Peyer's patch (tissue), 4 donors: ENCODE measurements at regions not wholly inside any gene's neighbourhood (a gene's known extent, or its start where the extent isn't known, plus 50 kb on each side); places are given as distances from the start of the nearest gene placed in this dataset.
"Not testable (repeated sequence)": the region's sequence is repeated elsewhere in the genome, so short reads cannot be mapped to it uniquely, and the experiment has no call there.

Experiments used
- DNase-seq, 3 donors: peaks; one replicate each; pipeline ENCODE4 v3.0.0-alpha.2; 2017 to 2019
- H3K27ac ChIP-seq, 4 donors: fragments of 200-600 bp; sonication (generic); one replicate each; pipeline ENCODE4 v1.5.1; 2016 to 2019
- H3K27me3 ChIP-seq, 2 donors: fragments of 200-600 bp; sonication (generic); one replicate each; pipeline ENCODE4 v1.5.1; 2019
- H3K36me3 ChIP-seq, 3 donors: fragments of 200-600 bp; sonication (generic); one replicate each; pipeline ENCODE4 v1.5.1; 2016 to 2019
- H3K4me1 ChIP-seq, 4 donors: fragments of 200-600 bp; sonication (generic); one replicate each; pipeline ENCODE4 v1.5.1; 2016 to 2019
- H3K4me3 ChIP-seq, 4 donors: fragments of 200-600 bp; sonication (generic); 1 replicate in 3 of 4; 2 replicates in 1 of 4; pipeline ENCODE4 v1.5.1; 2016 to 2019; ENCODE audit warnings: mild to moderate bottlenecking in 1 of 4
- H3K9me3 ChIP-seq, 4 donors: fragments of 200-600 bp; sonication (generic); one replicate each; pipeline ENCODE4 v1.5.1; 2016 to 2019; ENCODE audit warnings: mild to moderate bottlenecking in 1 of 4
- CTCF ChIP-seq, 6 experiments: fragments of 450-650 bp in 4 of 6; fragments of 200-600 bp in 2 of 6; sonication (generic) in 1 of 6; IDR thresholded peaks; one replicate each; pipeline ENCODE4 v1.5.1; 2017 to 2019; ENCODE audit warnings: antibody characterized with exemption in 6 of 6, mild to moderate bottlenecking in 3 of 6, moderate library complexity in 1 of 6
- POLR2A ChIP-seq, 2 donors: fragments of 450-650 bp; IDR thresholded peaks; one replicate each; pipeline ENCODE4 v1.5.1; 2017; ENCODE audit warnings: antibody characterized with exemption in 2 of 2, mild to moderate bottlenecking in 2 of 2, moderate library complexity in 2 of 2

DNA sequence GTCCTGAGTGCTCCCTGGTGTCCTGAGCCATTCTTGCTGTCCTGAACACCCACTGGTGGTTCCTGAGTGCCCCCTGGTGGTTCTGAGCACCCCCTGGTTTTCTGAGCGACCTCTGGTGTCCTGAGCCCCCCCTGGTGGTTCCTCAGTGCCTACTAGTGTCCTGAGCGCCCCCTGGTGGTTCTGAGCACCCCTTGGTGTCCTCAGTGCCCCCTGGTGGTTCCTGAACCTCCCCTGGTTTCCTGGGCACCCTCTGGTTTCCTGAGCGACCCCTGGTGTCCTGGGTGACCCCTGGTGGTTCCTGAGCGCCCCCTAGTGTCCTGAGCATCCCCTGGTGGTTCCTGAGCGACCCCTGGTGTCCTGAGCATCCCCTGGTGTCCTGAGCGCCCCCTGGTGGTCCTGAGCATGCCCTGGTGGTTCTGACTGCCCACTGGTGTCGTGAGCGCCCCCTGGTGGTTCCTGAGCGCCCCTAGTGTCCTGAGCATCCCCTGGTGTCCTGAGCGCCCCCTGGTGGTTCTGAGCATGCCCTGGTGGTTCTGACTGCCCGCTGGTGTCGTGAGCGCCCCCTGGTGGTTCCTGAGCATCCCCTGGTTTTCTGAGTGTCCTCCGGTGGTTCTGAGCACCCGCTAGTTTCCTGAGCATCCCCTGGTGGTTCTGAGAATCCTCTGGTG lies 473.1 kb downstream of the TMEM121 start:
- Histone ChIP-seq H3K36me3 (no peaks in the 10 kb centered on the region), H3K9me3 (no peaks in the 10 kb centered on the region), H3K4me3 (no peak overlapping the region), H3K27ac (no peak overlapping the region), H3K27me3 (no peaks in the 10 kb centered on the region), H3K4me1 (no peaks in the 10 kb centered on the region)
- peak in 2 of 3 donors; percentile 66 to 86 for DNase-seq
- no peak for TF ChIP-seq POLR2A (IDR thresholded peaks at IDR 0.05)
- TF ChIP-seq CTCF (IDR thresholded peaks at IDR 0.05): peak in 3 of 6 experiments; percentile 6 to 56 (median 29)

DNA sequence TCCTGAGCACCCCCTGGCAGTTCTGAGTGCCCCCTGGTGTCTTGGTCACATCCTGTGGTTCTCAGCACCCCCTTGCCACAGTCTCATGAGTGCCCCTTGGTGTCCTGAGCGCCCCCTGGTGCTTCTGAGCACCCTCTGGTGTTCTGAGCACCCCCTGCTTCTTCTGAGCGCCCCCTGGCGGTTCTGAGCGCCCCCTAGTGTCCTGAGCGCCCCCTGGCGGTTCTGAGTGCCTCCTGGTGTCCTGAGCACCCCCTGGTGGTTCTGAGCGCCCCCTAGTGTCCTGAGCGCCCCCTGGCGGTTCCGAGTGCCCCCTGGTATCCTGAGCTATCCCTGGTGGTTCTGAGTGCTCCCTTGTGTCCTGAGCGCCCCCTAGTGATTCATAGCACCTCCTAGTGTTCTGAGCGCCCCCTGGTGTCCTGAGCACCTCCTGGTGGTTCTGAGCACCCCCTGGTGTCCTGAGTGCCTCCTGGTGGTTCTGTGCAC lies 473.7 kb downstream of the TMEM121 start:
- not testable (repeated sequence) for H3K36me3 ChIP-seq, H3K4me1 ChIP-seq, H3K27me3 ChIP-seq, DNase-seq, H3K4me3 ChIP-seq, H3K27ac ChIP-seq, H3K9me3 ChIP-seq
- peak in 1 of 6 experiments; percentile 2 for TF ChIP-seq CTCF (IDR thresholded peaks at IDR 0.05)

GRCh38 chr14:106001277-106001676 lies 474.9 kb downstream of the TMEM121 start:
- H3K9me3 ChIP-seq, H3K4me1 ChIP-seq, H3K36me3 ChIP-seq, H3K4me3 ChIP-seq, H3K27ac ChIP-seq, H3K27me3 ChIP-seq, DNase-seq: not testable (repeated sequence)

- no peaks in the 10 kb centered on the region for H3K9me3 ChIP-seq
- no peak overlapping the region for H3K4me3 ChIP-seq
- no peaks in the 10 kb centered on the region for H3K4me1 ChIP-seq
- H3K27me3 ChIP-seq: no peaks in the 10 kb centered on the region
- no peaks in the 10 kb centered on the region for H3K36me3 ChIP-seq
- TF ChIP-seq POLR2A (IDR thresholded peaks at IDR 0.05): no peak
- no peak for TF ChIP-seq CTCF (IDR thresholded peaks at IDR 0.05)
- DNase-seq: no peak
- H3K27ac ChIP-seq: no peak overlapping the region
These were observed 477.0 kb downstream of the TMEM121 start for GRCh38 chr14:106003351-106003750.

- Histone ChIP-seq H3K4me3 (peak overlapping the region in 1 of 4 donors; percentile 9), H3K27ac (peak overlapping the region in 3 of 4 donors; percentile 70 to 75 (median 73))
- not testable (repeated sequence) for H3K36me3 ChIP-seq, H3K4me1 ChIP-seq, H3K9me3 ChIP-seq, H3K27me3 ChIP-seq
- peak in 2 of 3 donors; percentile 71 to 85 for DNase-seq
- peak in 1 of 2 donors; percentile 21 for TF ChIP-seq POLR2A (IDR thresholded peaks at IDR 0.05)
These were observed 478.8 kb downstream of the TMEM121 start for GRCh38 chr14:106004937-106005795.

- not testable (repeated sequence) for H3K9me3 ChIP-seq, H3K36me3 ChIP-seq, H3K4me3 ChIP-seq, H3K27me3 ChIP-seq, H3K4me1 ChIP-seq
- DNase-seq: peak in 1 of 3 donors; percentile 37
- peak; percentile 34 to 73 (median 52) for TF ChIP-seq CTCF (IDR thresholded peaks at IDR 0.05)
- H3K27ac ChIP-seq: peak overlapping the region in 1 of 4 donors; percentile 17
These were observed 479.7 kb downstream of the TMEM121 start for GRCh38 chr14:106006043-106006442.

DNA sequence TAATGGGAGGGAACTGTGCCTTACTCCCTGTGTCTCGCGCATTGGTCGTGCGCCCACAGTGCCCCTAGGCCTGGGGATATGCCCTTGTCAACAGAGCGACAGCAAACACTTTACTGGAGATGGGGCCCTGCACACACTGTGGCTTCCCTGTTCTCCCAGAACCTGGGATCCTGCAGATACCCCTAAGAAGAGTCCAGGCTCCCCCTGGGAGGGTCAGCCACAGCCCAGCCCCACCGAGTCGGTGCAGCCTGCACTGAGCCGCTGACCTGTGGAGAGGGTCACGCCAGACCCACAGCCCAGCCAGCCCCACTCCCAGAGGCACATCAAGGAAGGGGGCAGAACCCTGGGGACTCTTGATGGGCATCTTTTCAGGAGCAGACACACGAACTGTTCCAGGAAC lies 480.3 kb downstream of the TMEM121 start:
- not testable (repeated sequence) for H3K36me3 ChIP-seq, H3K9me3 ChIP-seq, H3K4me3 ChIP-seq, H3K4me1 ChIP-seq, H3K27me3 ChIP-seq, H3K27ac ChIP-seq, DNase-seq
